Activated naive CD8-positive, alpha-beta T cell treated with anti-CD3 and anti-CD28 coated beads, Interleukin-2, amount 50 U/mL, for 24 hours (primary cell): ENCODE measurements at regions not wholly inside any gene's neighbourhood (a gene's known extent, or its start where the extent isn't known, plus 50 kb on each side); places are given as distances from the start of the nearest gene placed in this dataset.

Source experiments
- ATAC-seq: fragments of 150-1000 bp; cut with Tn5 transposase; one replicate; pipeline ENCODE4 v1.10.0; 2021
- DNase-seq: peaks from one replicate; pipeline ENCODE4 v3.0.0; 2021
- H3K27ac Mint-ChIP-seq: one replicate; pipeline ENCODE4 v1.8.0; 2021; ENCODE audit warnings: mild to moderate bottlenecking, mixed read lengths
- H3K27me3 Mint-ChIP-seq: one replicate; pipeline ENCODE4 v1.8.0; 2021; ENCODE audit warnings: mixed read lengths
- H3K36me3 Mint-ChIP-seq: one replicate; pipeline ENCODE4 v1.8.0; 2021; ENCODE audit warnings: low read depth, mixed read lengths
- H3K4me1 Mint-ChIP-seq: one replicate; pipeline ENCODE4 v1.8.0; 2021; ENCODE audit warnings: mixed read lengths
- H3K4me3 Mint-ChIP-seq: one replicate; pipeline ENCODE4 v1.8.0; 2021; ENCODE audit warnings: mild to moderate bottlenecking, moderate library complexity, mixed read lengths
- H3K9me3 Mint-ChIP-seq: one replicate; pipeline ENCODE4 v1.8.0; 2021; ENCODE audit warnings: mixed read lengths

DNA sequence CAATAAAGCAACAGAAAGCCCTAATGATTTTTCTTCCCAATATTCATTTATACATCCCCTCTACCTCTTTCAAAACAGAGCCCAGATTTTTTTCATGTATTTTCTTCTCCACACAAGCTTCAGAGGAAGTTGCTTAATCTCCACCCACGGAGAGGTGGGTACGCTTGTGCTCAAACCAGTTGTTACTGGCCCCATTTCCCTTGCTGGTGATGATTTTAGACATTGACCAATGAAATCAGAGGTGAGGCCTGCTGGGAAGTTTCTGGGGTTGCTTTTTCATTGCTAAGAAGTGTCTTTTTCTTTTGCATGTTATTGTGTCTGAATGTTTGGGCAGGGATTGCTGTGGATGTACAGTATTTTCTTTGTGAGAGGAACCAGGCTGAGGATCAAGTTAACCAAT, 448.1 kb upstream of the B3GALT2 start:
- no peak for ATAC-seq
- no peak overlapping the region for H3K27ac Mint-ChIP-seq

DNA sequence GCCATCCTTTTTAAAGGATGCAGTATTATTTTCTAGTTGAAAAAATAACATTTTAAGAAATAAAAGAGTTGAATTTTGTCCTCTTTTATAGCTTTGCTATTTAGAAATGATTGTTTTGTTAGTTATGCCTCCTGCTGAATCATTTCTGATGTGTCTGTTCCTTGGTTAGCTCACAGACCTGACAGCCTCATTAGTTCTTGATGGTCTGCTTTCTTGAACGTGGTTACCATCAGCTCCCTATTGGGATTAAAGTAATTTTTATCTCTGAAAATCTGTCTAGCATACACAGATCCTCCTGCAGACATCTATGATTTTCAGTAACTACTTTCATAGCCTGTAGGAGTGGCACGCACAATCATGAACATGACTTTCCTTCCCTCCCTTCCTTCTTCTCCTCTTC, 447.6 kb upstream of the B3GALT2 start:
- no peaks in the 10 kb centered on the region for H3K27me3 Mint-ChIP-seq
- ATAC-seq = no peak
- H3K36me3 Mint-ChIP-seq = no peaks in the 10 kb centered on the region
- DNase-seq = no peak
- H3K4me3 Mint-ChIP-seq = no peak overlapping the region
- no peaks in the 10 kb centered on the region for H3K9me3 Mint-ChIP-seq
- peaks cover 9% of the 10 kb centered on the region for H3K4me1 Mint-ChIP-seq
- H3K27ac Mint-ChIP-seq = no peak overlapping the region

More for the DNA sequence above, 448.1 kb upstream of the B3GALT2 start:
- H3K9me3 Mint-ChIP-seq = no peaks in the 10 kb centered on the region
- no peaks in the 10 kb centered on the region for H3K27me3 Mint-ChIP-seq
- no peaks in the 10 kb centered on the region for H3K36me3 Mint-ChIP-seq
- H3K4me1 Mint-ChIP-seq = peaks cover 9% of the 10 kb centered on the region
- DNase-seq = no peak
- no peak overlapping the region for H3K4me3 Mint-ChIP-seq

DNA sequence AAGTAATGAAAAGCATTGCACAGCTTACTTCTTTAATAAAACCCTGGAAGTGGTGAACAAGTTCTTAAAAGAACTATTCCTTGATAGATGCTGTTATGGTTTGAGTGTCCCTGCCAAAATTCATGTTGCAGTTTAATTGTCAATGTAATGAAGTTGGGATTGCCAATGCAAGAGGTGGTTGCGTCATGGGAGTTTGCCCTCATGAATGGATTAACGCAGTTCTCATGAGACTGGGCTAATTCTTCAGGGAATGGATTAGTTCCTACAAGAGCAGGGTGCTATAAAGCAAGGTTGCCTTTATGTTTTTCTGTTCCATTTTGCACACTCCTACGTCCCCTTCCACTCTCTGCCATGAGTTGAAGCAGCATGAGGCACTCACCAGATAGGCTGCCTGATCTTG, 446.7 kb upstream of the B3GALT2 start:
- H3K36me3 Mint-ChIP-seq = no peaks in the 10 kb centered on the region
- H3K4me3 Mint-ChIP-seq = no peak overlapping the region
- ATAC-seq = no peak
- H3K27ac Mint-ChIP-seq = no peak overlapping the region
- peaks cover 9% of the 10 kb centered on the region for H3K4me1 Mint-ChIP-seq
- H3K27me3 Mint-ChIP-seq = no peaks in the 10 kb centered on the region
- no peak for DNase-seq
- no peaks in the 10 kb centered on the region for H3K9me3 Mint-ChIP-seq

DNA sequence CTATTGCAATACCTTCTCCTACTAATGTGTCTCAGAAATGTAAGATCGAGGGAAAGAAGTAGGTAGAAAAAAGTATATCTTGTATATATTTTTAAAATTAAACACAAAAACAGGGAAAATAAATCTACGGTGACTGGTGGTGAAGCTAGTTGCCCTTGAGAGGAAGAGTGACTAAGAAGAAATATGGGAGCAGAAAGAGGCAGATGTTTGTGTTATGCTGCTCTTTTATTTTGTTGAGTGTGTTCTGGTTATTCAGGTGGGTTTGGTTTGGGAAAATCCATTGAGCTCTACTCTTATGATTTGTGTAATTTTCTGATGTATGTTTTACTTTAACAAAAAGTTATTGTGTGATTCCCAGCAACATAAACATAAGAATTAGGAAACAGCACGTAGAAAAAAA, 444.9 kb upstream of the B3GALT2 start:
- Mint-ChIP-seq H3K27ac (no peak overlapping the region), H3K4me1 (peaks cover 9% of the 10 kb centered on the region), H3K27me3 (no peaks in the 10 kb centered on the region), H3K36me3 (no peaks in the 10 kb centered on the region), H3K9me3 (no peaks in the 10 kb centered on the region), H3K4me3 (no peak overlapping the region)
- DNase-seq (no peak), ATAC-seq (no peak)

DNA sequence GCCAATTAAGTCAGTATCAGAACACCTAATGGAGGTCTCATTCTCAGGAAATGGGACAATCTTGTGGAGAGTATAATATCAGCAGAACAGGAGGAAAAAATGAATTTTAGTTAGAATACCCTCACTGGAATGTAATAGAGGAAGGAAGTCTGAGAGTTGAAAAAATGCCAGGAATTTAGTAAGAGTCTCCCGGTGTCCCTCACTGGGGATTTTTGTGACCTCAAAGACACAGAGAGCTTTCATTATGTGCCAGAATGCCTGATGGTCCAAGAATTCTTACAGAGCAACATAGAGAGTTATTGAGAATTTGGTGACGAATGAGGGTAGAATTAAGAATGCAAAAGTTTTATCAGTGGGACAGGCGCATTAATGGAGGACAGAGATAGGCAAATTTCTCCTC, 443.5 kb upstream of the B3GALT2 start:
- ATAC-seq (no peak), DNase-seq (no peak)
- Mint-ChIP-seq H3K4me3 (no peak overlapping the region), H3K27me3 (no peaks in the 10 kb centered on the region), H3K27ac (no peak overlapping the region), H3K9me3 (no peaks in the 10 kb centered on the region), H3K4me1 (peaks cover 9% of the 10 kb centered on the region), H3K36me3 (no peaks in the 10 kb centered on the region)

DNA sequence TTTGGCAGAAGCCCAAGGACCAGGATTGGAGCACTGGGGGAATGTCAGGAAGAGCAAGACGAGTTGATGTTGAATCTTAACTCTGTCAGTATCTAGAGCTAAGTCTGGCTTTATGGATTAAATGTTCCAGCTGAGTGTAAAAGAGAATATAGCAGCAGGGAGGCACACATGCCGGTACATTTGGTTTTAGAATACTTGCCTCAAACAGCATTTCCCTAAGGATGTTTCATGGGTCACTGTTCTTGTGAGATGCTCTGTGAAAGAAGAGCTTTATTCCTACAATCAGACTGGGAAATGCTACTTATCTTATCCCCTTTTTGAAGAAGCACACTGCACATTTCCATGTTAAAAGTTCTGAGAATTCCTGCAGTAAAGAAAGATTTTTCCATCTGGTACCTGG, 440.3 kb upstream of the B3GALT2 start:
- DNase-seq (no peak), ATAC-seq (no peak)
- no peak overlapping the region for H3K4me3 Mint-ChIP-seq
- H3K4me1 Mint-ChIP-seq = no peaks in the 10 kb centered on the region
- H3K36me3 Mint-ChIP-seq = no peaks in the 10 kb centered on the region
- no peaks in the 10 kb centered on the region for H3K9me3 Mint-ChIP-seq
- H3K27ac Mint-ChIP-seq = no peak overlapping the region
- H3K27me3 Mint-ChIP-seq = no peaks in the 10 kb centered on the region

DNA sequence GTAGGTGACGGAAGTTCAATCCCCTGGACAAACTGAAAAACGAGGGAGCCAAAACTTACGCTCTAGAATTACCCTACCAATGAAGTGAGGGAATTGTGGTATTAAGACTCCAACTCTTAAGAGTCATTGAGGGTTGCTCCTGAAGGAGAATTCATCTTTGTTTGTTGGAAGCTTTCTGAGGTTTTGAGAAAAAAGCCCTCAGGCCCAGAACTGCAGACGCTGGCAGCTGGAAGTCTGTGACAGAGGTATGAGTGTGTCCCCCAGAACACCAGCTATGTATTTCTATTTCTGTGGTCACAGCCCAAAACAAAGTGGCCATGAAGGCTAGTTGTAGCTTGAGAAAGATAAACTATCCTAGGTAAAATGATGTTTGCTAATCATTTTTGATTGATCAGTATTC, 438.8 kb upstream of the B3GALT2 start:
- no peak overlapping the region for H3K4me3 Mint-ChIP-seq

DNA sequence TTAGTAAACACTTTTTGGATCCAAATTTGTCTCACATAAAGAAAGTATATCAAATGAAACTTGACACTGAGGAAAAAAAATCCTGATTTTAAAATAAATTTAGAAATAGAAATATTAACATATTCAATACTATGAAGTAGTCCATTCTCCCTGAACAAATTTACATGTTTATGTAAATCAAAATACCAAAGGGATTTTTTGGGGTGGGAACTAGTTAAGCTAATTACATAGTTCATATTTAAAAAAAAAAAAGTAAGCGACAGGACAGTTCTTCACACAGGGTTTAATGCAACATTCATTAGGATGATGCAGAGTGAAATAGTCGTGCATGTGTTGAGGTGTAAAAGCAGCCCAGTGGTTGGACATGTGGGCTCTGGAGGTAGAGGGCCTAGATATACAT, 433.5 kb upstream of the B3GALT2 start:
- H3K9me3 Mint-ChIP-seq = peaks cover 4% of the 10 kb centered on the region
- H3K27ac Mint-ChIP-seq = no peak overlapping the region
- no peak for ATAC-seq
- H3K4me1 Mint-ChIP-seq = peaks cover 2% of the 10 kb centered on the region
- no peak for DNase-seq
- no peaks in the 10 kb centered on the region for H3K36me3 Mint-ChIP-seq
- H3K4me3 Mint-ChIP-seq = no peak overlapping the region
- no peaks in the 10 kb centered on the region for H3K27me3 Mint-ChIP-seq

More for the DNA sequence above, 438.8 kb upstream of the B3GALT2 start:
- Mint-ChIP-seq H3K27ac (no peak overlapping the region), H3K36me3 (no peaks in the 10 kb centered on the region), H3K9me3 (no peaks in the 10 kb centered on the region), H3K27me3 (no peaks in the 10 kb centered on the region), H3K4me1 (no peaks in the 10 kb centered on the region)
- ATAC-seq (no peak), DNase-seq (no peak)

DNA sequence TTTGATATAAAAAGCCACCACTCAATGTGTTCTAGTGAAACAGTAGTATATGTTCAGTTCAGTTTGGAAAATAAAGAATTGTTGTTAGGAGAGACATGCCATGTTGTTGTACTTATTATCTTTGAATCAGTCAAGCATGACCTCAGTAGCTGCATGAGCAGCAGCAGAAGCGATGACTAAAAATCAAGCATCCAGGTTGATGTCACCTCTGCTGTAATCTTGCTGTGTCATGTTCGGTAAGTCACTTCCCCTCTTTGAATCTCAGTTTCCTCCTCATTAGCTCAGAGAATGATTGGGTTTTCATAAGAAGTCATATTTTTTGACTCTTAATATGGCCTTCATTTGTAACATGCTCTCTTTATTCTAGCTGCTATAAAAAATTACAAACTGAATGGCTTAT, 428.4 kb upstream of the B3GALT2 start:
- H3K27me3 Mint-ChIP-seq = no peaks in the 10 kb centered on the region
- no peak overlapping the region for H3K4me3 Mint-ChIP-seq
- DNase-seq (no peak), ATAC-seq (no peak)
- peaks cover 4% of the 10 kb centered on the region for H3K9me3 Mint-ChIP-seq
- H3K36me3 Mint-ChIP-seq = no peaks in the 10 kb centered on the region
- H3K4me1 Mint-ChIP-seq = peaks cover 9% of the 10 kb centered on the region
- H3K27ac Mint-ChIP-seq = no peak overlapping the region

DNA sequence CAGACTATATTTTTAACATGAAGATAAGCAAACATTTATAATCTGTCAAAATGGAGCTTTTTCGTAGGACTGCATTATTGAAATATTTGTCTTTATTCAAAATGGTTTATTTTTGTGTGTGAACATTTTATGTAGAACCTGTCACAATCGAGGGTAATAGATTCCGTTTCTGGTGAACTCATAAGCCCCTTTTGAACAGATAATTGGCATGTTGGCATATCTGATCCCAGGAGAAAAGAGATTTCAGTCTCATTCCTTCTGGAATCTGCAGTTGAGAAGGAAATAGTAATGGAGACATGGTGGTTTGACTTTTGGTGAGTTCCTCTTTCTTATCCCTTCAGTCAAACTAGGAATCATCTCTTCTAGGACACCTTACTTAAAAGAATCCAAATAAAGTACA, 427.9 kb upstream of the B3GALT2 start:
- Mint-ChIP-seq H3K9me3 (peaks cover 4% of the 10 kb centered on the region), H3K27ac (no peak overlapping the region), H3K4me1 (peaks cover 12% of the 10 kb centered on the region), H3K27me3 (no peaks in the 10 kb centered on the region), H3K4me3 (no peak overlapping the region), H3K36me3 (no peaks in the 10 kb centered on the region)
- ATAC-seq = no peak
- DNase-seq = no peak

DNA sequence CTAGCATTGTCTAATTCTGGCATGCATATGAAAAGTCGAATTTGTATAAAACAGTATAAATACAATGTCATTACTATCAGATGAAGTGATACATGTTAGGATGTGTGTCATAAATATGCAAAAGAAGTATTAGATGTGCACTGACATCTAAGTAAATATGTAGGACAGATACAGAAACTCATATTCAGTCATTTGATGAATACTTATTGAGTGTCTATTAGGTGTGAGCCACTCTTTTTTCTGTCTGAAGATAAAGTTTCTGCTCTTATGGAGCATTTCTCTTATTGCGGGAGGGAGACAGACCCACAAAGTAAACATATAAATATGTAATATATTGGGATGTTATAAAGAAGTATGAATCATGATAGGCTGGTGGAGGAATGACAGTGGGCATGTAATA, 426.6 kb upstream of the B3GALT2 start:
- H3K9me3 Mint-ChIP-seq = peaks cover 6% of the 10 kb centered on the region
- DNase-seq = no peak
- no peak for ATAC-seq
- no peaks in the 10 kb centered on the region for H3K27me3 Mint-ChIP-seq
- H3K27ac Mint-ChIP-seq = no peak overlapping the region
- peaks cover 1% of the 10 kb centered on the region for H3K36me3 Mint-ChIP-seq
- H3K4me1 Mint-ChIP-seq = peaks cover 15% of the 10 kb centered on the region
- no peak overlapping the region for H3K4me3 Mint-ChIP-seq

DNA sequence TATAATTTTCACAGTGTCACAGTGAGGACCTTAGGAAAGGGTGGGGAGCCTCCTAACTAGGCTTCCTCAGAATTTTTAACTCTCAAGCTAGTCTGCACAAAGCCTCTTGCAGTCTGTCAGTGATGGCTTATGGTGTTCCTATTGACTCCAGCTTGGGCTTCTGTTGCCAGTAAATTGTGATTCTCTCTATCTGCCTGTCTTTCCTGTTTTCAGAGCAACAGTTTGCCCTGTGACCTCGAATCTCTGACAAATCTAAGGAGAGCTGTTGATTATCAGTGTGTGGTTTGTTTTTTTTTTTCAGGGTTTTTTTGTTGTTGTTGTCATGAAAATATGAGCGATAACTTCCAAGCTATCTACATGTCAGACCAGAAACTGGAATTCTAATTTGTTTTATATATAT, 423.2 kb upstream of the B3GALT2 start:
- peak overlapping the region; percentile 12 for H3K27ac Mint-ChIP-seq
- ATAC-seq (no peak), DNase-seq (no peak)
- H3K36me3 Mint-ChIP-seq = peaks cover 1% of the 10 kb centered on the region
- peaks cover 22% of the 10 kb centered on the region for H3K4me1 Mint-ChIP-seq
- peaks cover 20% of the 10 kb centered on the region for H3K9me3 Mint-ChIP-seq
- H3K4me3 Mint-ChIP-seq = no peak overlapping the region
- H3K27me3 Mint-ChIP-seq = no peaks in the 10 kb centered on the region

DNA sequence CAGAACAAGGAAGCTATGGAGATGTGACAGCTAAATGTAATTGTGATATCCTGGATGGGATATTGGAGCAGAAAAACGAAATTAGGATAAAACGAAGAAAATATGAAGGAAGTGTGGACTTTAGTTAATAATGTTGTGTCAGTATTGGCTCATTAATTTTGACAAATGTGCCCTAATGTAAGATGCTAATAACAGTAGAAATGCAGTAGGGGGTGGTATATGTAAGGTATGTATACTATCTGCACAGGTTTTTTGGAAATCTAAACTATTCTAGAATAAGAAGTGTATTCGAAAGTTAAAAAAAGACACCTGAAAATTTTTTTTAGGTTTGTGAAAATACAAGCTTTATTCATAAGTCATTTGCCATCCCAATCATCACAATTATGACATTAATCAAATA, 421.4 kb upstream of the B3GALT2 start:
- H3K9me3 Mint-ChIP-seq = peaks cover 20% of the 10 kb centered on the region
- peaks cover 18% of the 10 kb centered on the region for H3K4me1 Mint-ChIP-seq
- ATAC-seq (no peak), DNase-seq (no peak)
- H3K4me3 Mint-ChIP-seq = no peak overlapping the region
- H3K27ac Mint-ChIP-seq = no peak overlapping the region
- peaks cover 1% of the 10 kb centered on the region for H3K36me3 Mint-ChIP-seq
- H3K27me3 Mint-ChIP-seq = no peaks in the 10 kb centered on the region

DNA sequence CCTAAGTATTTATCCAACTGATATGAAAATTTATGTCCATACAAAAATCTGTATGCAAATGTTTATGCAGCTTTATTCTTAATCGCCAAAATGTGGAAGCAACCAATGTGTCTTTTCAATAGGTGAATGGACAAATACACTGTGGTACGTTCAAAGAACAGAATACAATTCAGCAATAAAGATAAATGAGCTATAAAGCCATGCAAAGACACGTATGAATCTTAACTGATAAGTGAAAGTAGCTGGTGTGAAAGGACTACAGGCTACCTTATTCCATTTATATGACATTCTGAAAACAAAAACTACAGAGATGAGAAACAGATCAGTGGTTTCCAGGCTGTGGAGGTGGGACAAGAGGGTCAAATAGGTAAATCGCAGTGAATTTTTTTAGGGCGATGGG, 419.6 kb upstream of the B3GALT2 start:
- Mint-ChIP-seq H3K36me3 (peaks cover 1% of the 10 kb centered on the region), H3K27ac (no peak overlapping the region), H3K4me1 (peaks cover 18% of the 10 kb centered on the region), H3K27me3 (no peaks in the 10 kb centered on the region), H3K9me3 (peaks cover 20% of the 10 kb centered on the region), H3K4me3 (no peak overlapping the region)
- DNase-seq (no peak), ATAC-seq (no peak)

DNA sequence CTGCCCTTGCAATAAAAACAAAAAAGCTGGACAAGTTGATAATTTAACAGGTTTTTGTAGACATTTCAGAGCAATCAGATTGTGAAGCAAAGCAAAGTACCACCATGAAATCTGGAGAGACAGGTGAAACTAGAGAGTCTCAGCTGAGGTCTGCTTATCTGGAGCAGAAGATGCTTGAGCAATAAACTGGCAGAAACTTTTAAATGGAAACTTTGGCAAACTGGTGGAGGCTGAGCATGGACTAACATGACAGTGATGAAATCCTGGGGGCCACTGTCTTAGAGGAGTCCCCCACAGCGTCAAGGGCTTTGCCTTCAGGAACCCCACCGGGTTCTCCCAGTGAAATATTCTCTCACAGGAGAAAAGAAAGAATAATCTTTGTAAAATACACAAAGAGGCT, 416.3 kb upstream of the B3GALT2 start:
- Mint-ChIP-seq H3K27me3 (no peaks in the 10 kb centered on the region), H3K4me3 (no peak overlapping the region), H3K36me3 (no peaks in the 10 kb centered on the region), H3K27ac (no peak overlapping the region), H3K4me1 (peaks cover 12% of the 10 kb centered on the region), H3K9me3 (peaks cover 12% of the 10 kb centered on the region)
- DNase-seq (no peak), ATAC-seq (no peak)

DNA sequence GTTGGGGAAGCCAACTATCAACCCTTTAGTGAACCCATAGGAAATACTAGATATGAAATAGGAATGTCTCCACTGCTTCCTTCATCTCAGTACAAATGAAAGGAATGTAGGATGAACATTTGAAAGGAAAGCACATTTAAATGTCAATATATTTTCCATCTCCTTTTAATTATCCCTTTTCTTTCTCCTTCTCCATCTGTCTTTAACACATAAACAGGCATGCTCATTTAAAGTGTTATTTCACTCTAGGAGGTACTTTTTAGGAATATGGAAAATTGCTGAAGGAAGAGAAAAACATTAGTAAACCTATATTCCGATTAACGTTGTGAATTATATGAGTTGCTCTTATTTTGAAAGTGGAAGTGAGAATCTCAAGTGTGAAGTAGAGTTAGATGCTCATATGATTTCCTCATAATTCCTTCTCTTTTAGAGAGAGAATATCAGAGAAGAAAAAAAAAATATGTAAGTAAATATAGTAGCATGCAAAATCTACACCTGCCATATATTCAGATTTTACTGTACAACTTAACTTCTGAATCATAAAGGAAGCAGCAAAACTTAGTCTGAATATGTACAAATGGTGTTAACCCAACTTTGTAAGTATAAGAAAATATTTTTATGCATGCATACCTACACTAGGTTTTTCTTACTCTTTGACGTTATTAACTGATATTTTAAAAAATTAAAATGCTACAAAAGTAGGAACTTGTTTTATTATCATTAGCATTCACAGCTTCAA, 406.9 kb upstream of the B3GALT2 start:
- ATAC-seq (no peak), DNase-seq (no peak)
- Mint-ChIP-seq H3K4me3 (peak overlapping the region; percentile 5), H3K27ac (peak overlapping the region; percentile 0), H3K36me3 (no peaks in the 10 kb centered on the region), H3K27me3 (no peaks in the 10 kb centered on the region), H3K9me3 (no peaks in the 10 kb centered on the region), H3K4me1 (peaks cover 16% of the 10 kb centered on the region)
